GM12878 (cell line): ENCODE measurements at regions not wholly inside any gene's neighbourhood (a gene's known extent, or its start where the extent isn't known, plus 50 kb on each side); places are given as distances from the start of the nearest gene placed in this dataset.

Source experiments
- ATAC-seq: fragments of 200-7000 bp; cut with Tn5 transposase; 3 replicates; pipeline ENCODE4 v1.9.1; 2020; ENCODE audit warnings: mild to moderate bottlenecking, moderate library complexity
- BruUV-seq: library from RNA; stranded (reverse); fragments of 400-500 nt; replicated peaks from 2 replicates; lab custom pipeline; 2021; lab: Mats Ljungman, UMichigan
- CTCF ChIA-PET: fragments of 300-600 bp; sonication (Branson Sonifier 250); formaldehyde crosslinking; extraction: SDS; loops from one replicate; lab custom pipeline; 2021; ENCODE audit warnings: inconsistent platforms; lab: Yijun Ruan, JAX
- POLR2A ChIA-PET: fragments of 350-600 bp; formaldehyde crosslinking; extraction: SDS; loops from one replicate; lab custom pipeline; 2021; ENCODE audit warnings: inconsistent platforms; lab: Charles Lee
- RAD21 ChIA-PET: fragments of 300-600 bp; sonication (Branson Sonifier 250); formaldehyde crosslinking; loops from one replicate; lab custom pipeline; 2023; ENCODE audit warnings: antibody characterized with exemption; ENCODE audit not compliant: unreplicated experiment; lab: Charles Lee
- SMC1A ChIA-PET: fragments of 300-600 bp; sonication (Branson Sonifier 250); formaldehyde crosslinking; loops from one replicate; lab custom pipeline; 2023; ENCODE audit not compliant: unreplicated experiment, uncharacterized antibody; lab: Charles Lee
- DNase-seq: peaks from one replicate; pipeline ENCODE4 v3.0.0-alpha.2; 2011; ENCODE audit warnings: low read depth, low spot score
- FAIRE-seq: peaks from 3 replicates; lab custom pipeline; 2011; peaks lifted over from hg19 to GRCh38; lab: Jason Lieb, UNC
- H2AFZ ChIP-seq: 2 replicates; pipeline ENCODE4 v1.6.0; 2011; ENCODE audit warnings: low read depth, low read length, control low read depth; ENCODE audit not compliant: control insufficient read depth
- H3K27ac ChIP-seq: 2 replicates; pipeline ENCODE4 v1.5.1; 2011; ENCODE audit warnings: control low read depth; ENCODE audit not compliant: control insufficient read depth, insufficient read depth
- H3K27me3 ChIP-seq, 2 experiments: replicated peaks in 1 of 2; 2 replicates each; pipeline versions ENCODE4 v1.6.0 to v1.6.1; 2011; ENCODE audit warnings: low read length in 1 of 2; ENCODE audit not compliant: control insufficient read depth in 2 of 2, insufficient read depth in 2 of 2
- H3K36me3 ChIP-seq, 2 experiments: 2 replicates each; pipeline ENCODE4 v1.5.1; 2011; ENCODE audit warnings: low read length in 1 of 2; ENCODE audit not compliant: control insufficient read depth in 2 of 2, insufficient read depth in 2 of 2
- H3K4me1 ChIP-seq: 2 replicates; pipeline ENCODE4 v1.6.1; 2011; ENCODE audit warnings: mild to moderate bottlenecking, low read length, moderate library complexity, mixed read lengths; ENCODE audit not compliant: control insufficient read depth, insufficient read depth
- H3K4me2 ChIP-seq: 2 replicates; pipeline ENCODE4 v1.6.0; 2011; ENCODE audit warnings: control low read depth; ENCODE audit not compliant: control insufficient read depth, insufficient read depth
- H3K4me3 ChIP-seq: fragments of 200-600 bp; sonication (generic); 2 replicates; pipeline ENCODE4 v1.5.1; 2016
- H3K79me2 ChIP-seq: 2 replicates; pipeline ENCODE4 v1.6.0; 2011; ENCODE audit warnings: low read length; ENCODE audit not compliant: control insufficient read depth, insufficient read depth
- H3K9ac ChIP-seq: 2 replicates; pipeline ENCODE4 v1.8.0; 2011; ENCODE audit warnings: low read length, control low read depth, mixed read lengths; ENCODE audit not compliant: control insufficient read depth, insufficient read depth
- H3K9me3 ChIP-seq: replicated peaks from 3 replicates; pipeline ENCODE4 v1.5.1; 2011; ENCODE audit warnings: mild to moderate bottlenecking, low read length; ENCODE audit not compliant: control insufficient read depth, insufficient read depth
- H4K20me1 ChIP-seq: 2 replicates; pipeline ENCODE4 v1.6.0; 2011; ENCODE audit not compliant: control insufficient read depth, insufficient read depth
- FOXK2 ChIP-seq: fragments of 450-650 bp; IDR thresholded peaks from 2 replicates; pipeline ENCODE4 v1.6.1; 2017; ENCODE audit warnings: mild to moderate bottlenecking, moderate library complexity
- RAD21 ChIP-seq: IDR thresholded peaks from 2 replicates; pipeline ENCODE4 v1.6.1; 2011; ENCODE audit warnings: mild to moderate bottlenecking, low read depth, low read length, moderate library complexity; ENCODE audit not compliant: insufficient read depth
- SMC3 ChIP-seq: IDR thresholded peaks from 2 replicates; pipeline ENCODE4 v1.6.1; 2011; ENCODE audit warnings: low read length, improper control_type of control experiment, borderline replicate concordance
- WGBS: methylation state at CpG from one replicate; pipeline ENCODE4 v1.1.6; 2016; ENCODE audit warnings: low lambda C conversion rate; ENCODE audit not compliant: insufficient replicate concordance, insufficient coverage; ENCODE audit errors: missing lambda C conversion rate; 5-methylcytosine and 5-hydroxymethylcytosine counted together
- in situ Hi-C: fragments of 300-500 bp; cut with MboI; formaldehyde crosslinking; loops from 9 replicates; pipeline ENCODE4 v1.14.3; 2018; ENCODE audit warnings: mixed read lengths
- intact Hi-C: fragments of 100-400 bp; cut with micrococcal nuclease; formaldehyde crosslinking; loops from one replicate; pipeline ENCODE4 v1.14.2; 2022; ENCODE audit not compliant: unreplicated experiment
- TF ChIP-seq, protein P1 (sequence below), 3 experiments: IDR thresholded peaks in 2 of 3; conservative IDR thresholded peaks in 1 of 3; 2 replicates each; pipeline ENCODE4 v1.5.1; 2011; ENCODE audit warnings: low read depth in 3 of 3, low read length in 3 of 3, mild to moderate bottlenecking in 3 of 3, control low read depth in 2 of 3, moderate library complexity in 2 of 3, inconsistent platforms in 1 of 3, mixed read lengths in 1 of 3; ENCODE audit not compliant: control insufficient read depth in 2 of 3, insufficient read depth in 1 of 3; ENCODE audit errors: extremely low read depth in 1 of 3
- TF ChIP-seq, protein P2 (sequence below): IDR thresholded peaks from 2 replicates; pipeline ENCODE4 v1.6.1; 2011; ENCODE audit warnings: low read depth, low read length, improper control_type of control experiment, borderline replicate concordance

DNA sequence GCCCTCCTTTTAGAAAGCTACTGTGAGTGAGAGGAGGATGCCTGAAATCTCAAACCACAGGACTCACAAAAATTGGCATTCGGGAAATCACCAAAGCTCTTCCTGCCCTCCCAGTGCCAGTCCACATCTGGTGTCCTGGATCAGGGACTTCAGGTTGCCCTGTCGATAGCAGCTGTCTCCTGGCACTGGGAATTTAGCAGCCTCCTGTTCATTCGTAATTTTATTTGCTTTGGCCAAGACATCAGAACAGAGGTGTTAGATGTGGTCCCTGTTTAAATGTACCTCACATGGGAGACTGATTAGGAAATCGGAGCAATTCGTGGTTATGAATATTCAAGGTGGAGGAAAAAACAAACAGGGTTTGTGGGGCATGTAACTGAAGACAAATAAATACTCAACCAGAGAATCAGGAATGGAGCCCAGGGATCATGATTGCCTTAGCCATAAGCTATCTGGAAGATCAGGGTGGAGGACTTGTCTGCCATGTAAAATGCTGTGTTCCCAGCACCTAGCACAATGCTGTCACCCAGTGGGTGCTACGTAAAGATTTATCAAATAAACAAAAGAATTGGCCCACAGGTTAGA is 265.2 kb upstream of the PROK2 start:
- ChIA-PET SMC1A (interaction anchor here (0.8 to 1.3 kb wide), 3 partner anchors 47 to 174 kb away, joined by 3 to 5 read pairs (median 4); no protein-coding TSS in a partner anchor), RAD21 (no interaction called here), CTCF (interaction anchor here (1.0 kb wide), 1 partner anchor 94 kb away, joined by 4 read pairs; no protein-coding TSS in a partner anchor), POLR2A (no interaction called here)
- Histone ChIP-seq H3K9me3 (no peaks in the 10 kb centered on the region), H3K4me2 (no peak overlapping the region), H3K27me3 (no peaks in the 10 kb centered on the region), H4K20me1 (no peaks in the 10 kb centered on the region), H2AFZ (no peak overlapping the region), H3K4me3 (no peak overlapping the region), H3K79me2 (no peaks in the 10 kb centered on the region), H3K9ac (no peak overlapping the region), H3K27ac (no peak overlapping the region), H3K4me1 (no peaks in the 10 kb centered on the region), H3K36me3 (no peaks in the 10 kb centered on the region; a peak in 1 of 4 replicates)
- 74% methylated on average over 6 of the region's 6 CpGs for WGBS
- TF ChIP-seq SMC3 (peak; percentile 41; the same call in 1 of the 2 replicates), RAD21 (peak; percentile 57), FOXK2 (no peak)
- TF ChIP-seq, protein P1, sequence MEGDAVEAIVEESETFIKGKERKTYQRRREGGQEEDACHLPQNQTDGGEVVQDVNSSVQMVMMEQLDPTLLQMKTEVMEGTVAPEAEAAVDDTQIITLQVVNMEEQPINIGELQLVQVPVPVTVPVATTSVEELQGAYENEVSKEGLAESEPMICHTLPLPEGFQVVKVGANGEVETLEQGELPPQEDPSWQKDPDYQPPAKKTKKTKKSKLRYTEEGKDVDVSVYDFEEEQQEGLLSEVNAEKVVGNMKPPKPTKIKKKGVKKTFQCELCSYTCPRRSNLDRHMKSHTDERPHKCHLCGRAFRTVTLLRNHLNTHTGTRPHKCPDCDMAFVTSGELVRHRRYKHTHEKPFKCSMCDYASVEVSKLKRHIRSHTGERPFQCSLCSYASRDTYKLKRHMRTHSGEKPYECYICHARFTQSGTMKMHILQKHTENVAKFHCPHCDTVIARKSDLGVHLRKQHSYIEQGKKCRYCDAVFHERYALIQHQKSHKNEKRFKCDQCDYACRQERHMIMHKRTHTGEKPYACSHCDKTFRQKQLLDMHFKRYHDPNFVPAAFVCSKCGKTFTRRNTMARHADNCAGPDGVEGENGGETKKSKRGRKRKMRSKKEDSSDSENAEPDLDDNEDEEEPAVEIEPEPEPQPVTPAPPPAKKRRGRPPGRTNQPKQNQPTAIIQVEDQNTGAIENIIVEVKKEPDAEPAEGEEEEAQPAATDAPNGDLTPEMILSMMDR (IDR thresholded peaks at IDR 0.05 in 2 of 3, conservative IDR thresholded peaks at IDR 0.05 in 1 of 3; ENCODE audit: control insufficient read depth in 2 of 3, extremely low read depth in 1 of 3, insufficient read depth in 1 of 3, low read depth in 3 of 3, low read length in 3 of 3): peak in 1 of 3 experiments; percentile 26; a peak in 1 of 6 replicates
- TF ChIP-seq, protein P2, sequence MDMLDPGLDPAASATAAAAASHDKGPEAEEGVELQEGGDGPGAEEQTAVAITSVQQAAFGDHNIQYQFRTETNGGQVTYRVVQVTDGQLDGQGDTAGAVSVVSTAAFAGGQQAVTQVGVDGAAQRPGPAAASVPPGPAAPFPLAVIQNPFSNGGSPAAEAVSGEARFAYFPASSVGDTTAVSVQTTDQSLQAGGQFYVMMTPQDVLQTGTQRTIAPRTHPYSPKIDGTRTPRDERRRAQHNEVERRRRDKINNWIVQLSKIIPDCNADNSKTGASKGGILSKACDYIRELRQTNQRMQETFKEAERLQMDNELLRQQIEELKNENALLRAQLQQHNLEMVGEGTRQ: no peak
- no TSS peak for BruUV-seq
- intact Hi-C loops (no loop called here), in situ Hi-C loops (no loop called here)
- ATAC-seq (no peak), DNase-seq (no peak), FAIRE-seq (no peak)
